ENCODE measurements at regions not wholly inside any gene's neighbourhood (a gene's known extent, or its start where the extent isn't known, plus 50 kb on each side); places are given as distances from the start of the nearest gene placed in this dataset.

DNA sequence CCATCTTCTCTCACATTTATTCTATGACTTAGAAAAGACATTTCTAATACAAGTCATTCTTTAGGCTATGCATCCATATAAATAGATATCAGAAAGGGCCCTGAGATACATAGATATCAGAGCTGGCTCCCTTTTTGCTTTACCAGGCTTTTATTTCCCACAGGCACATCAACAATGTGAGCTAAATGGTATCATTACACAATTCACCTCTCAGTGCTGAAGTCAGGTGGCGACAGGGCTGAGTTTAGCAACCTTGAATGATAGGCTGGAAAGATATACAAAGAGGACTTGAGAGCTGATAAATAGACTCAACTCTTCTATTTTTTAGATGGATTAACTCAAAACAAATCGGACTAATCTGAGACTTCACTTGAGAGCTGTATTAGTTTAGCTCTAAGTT, 189.2 kb upstream of the COL1A2 start:
- TF ChIP-seq, protein P1, sequence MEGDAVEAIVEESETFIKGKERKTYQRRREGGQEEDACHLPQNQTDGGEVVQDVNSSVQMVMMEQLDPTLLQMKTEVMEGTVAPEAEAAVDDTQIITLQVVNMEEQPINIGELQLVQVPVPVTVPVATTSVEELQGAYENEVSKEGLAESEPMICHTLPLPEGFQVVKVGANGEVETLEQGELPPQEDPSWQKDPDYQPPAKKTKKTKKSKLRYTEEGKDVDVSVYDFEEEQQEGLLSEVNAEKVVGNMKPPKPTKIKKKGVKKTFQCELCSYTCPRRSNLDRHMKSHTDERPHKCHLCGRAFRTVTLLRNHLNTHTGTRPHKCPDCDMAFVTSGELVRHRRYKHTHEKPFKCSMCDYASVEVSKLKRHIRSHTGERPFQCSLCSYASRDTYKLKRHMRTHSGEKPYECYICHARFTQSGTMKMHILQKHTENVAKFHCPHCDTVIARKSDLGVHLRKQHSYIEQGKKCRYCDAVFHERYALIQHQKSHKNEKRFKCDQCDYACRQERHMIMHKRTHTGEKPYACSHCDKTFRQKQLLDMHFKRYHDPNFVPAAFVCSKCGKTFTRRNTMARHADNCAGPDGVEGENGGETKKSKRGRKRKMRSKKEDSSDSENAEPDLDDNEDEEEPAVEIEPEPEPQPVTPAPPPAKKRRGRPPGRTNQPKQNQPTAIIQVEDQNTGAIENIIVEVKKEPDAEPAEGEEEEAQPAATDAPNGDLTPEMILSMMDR (conservative IDR thresholded peaks at IDR 0.05; ENCODE audit: low read length) = no peak
- TF ChIP-seq EZH2phosphoT487 (IDR thresholded peaks at IDR 0.05; ENCODE audit: borderline replicate concordance, low read depth, low read length) = no peak

All from OCI-LY7 (cell line).